ENCODE measurements at regions not wholly inside any gene's neighbourhood (a gene's known extent, or its start where the extent isn't known, plus 50 kb on each side); places are given as distances from the start of the nearest gene placed in this dataset.

GRCh38 chr4:187065806-187066205 lies 342.1 kb upstream of the FAT1 start:
- Histone ChIP-seq H3K27me3 (no peaks in the 10 kb centered on the region), H3K4me3 (no peak overlapping the region), H3K27ac (no peak overlapping the region), H3K36me3 (replicated peaks in 1 of 2; ENCODE audit: insufficient read depth in 1 of 2, low read depth in 2 of 2) (no peaks in the 10 kb centered on the region), H3K4me1 (no peaks in the 10 kb centered on the region), H3K9me3 (no peaks in the 10 kb centered on the region)
- intact Hi-C loops (cut with DNase I), result no loop called here
- ATAC-seq (no peak), DNase-seq (no peak)
- TF ChIP-seq POLR2A (IDR thresholded peaks at IDR 0.05), result no peak
- TF ChIP-seq CTCF (IDR thresholded peaks at IDR 0.05), result no peak
- 73 to 86% methylated on average over 13 of the region's 13 CpGs for WGBS, 2 donors

GRCh38 chr4:187069398-187069797 lies 345.7 kb upstream of the FAT1 start:
- Histone ChIP-seq H3K9me3 (no peaks in the 10 kb centered on the region), H3K4me3 (no peak overlapping the region), H3K27me3 (no peaks in the 10 kb centered on the region), H3K36me3 (replicated peaks in 1 of 2; ENCODE audit: insufficient read depth in 1 of 2, low read depth in 2 of 2) (no peaks in the 10 kb centered on the region), H3K4me1 (no peaks in the 10 kb centered on the region), H3K27ac (no peak overlapping the region)
- TF ChIP-seq CTCF (IDR thresholded peaks at IDR 0.05) (no peak), POLR2A (IDR thresholded peaks at IDR 0.05) (no peak)
- WGBS, 2 donors, result 81 to 83% methylated on average over 8 to 10 of the region's 10 CpGs
- DNase-seq, result no peak
- ATAC-seq, result no peak
- intact Hi-C loops (cut with DNase I), result no loop called here

GRCh38 chr4:187070158-187070557 lies 346.5 kb upstream of the FAT1 start:
- 80 to 92% methylated on average over 3 of the region's 3 CpGs for WGBS, 2 donors
- DNase-seq, result no peak
- no peak overlapping the region for H3K27ac ChIP-seq
- no peak for ATAC-seq
- no peak for TF ChIP-seq CTCF (IDR thresholded peaks at IDR 0.05)
- TF ChIP-seq POLR2A (IDR thresholded peaks at IDR 0.05), result no peak
- no peaks in the 10 kb centered on the region for H3K4me1 ChIP-seq
- no peaks in the 10 kb centered on the region for H3K9me3 ChIP-seq
- H3K36me3 ChIP-seq (replicated peaks in 1 of 2; ENCODE audit: insufficient read depth in 1 of 2, low read depth in 2 of 2), result no peaks in the 10 kb centered on the region
- no peaks in the 10 kb centered on the region for H3K27me3 ChIP-seq
- no peak overlapping the region for H3K4me3 ChIP-seq
- intact Hi-C loops (cut with DNase I), result no loop called here

- Histone ChIP-seq H3K4me1 (no peaks in the 10 kb centered on the region), H3K36me3 (replicated peaks in 1 of 2; ENCODE audit: insufficient read depth in 1 of 2, low read depth in 2 of 2) (no peaks in the 10 kb centered on the region), H3K27ac (no peak overlapping the region), H3K4me3 (no peak overlapping the region), H3K9me3 (no peaks in the 10 kb centered on the region), H3K27me3 (no peaks in the 10 kb centered on the region)
- 58 to 70% methylated on average over 1 of the region's 1 CpG for WGBS, 2 donors
- intact Hi-C loops (cut with DNase I), result no loop called here
- TF ChIP-seq POLR2A (IDR thresholded peaks at IDR 0.05) (no peak), CTCF (IDR thresholded peaks at IDR 0.05) (no peak)
- DNase-seq (no peak), ATAC-seq (no peak)
Observed at GRCh38 chr4:187070740-187071139, 347.1 kb upstream of the FAT1 start.

- Histone ChIP-seq H3K36me3 (replicated peaks in 1 of 2; ENCODE audit: insufficient read depth in 1 of 2, low read depth in 2 of 2) (no peaks in the 10 kb centered on the region), H3K27ac (no peak overlapping the region), H3K4me1 (no peaks in the 10 kb centered on the region), H3K9me3 (no peaks in the 10 kb centered on the region), H3K4me3 (no peak overlapping the region), H3K27me3 (no peaks in the 10 kb centered on the region)
- 70 to 74% methylated on average over 11 of the region's 11 CpGs for WGBS, 2 donors
- intact Hi-C loops (cut with DNase I), result no loop called here
- no peak for ATAC-seq
- TF ChIP-seq POLR2A (IDR thresholded peaks at IDR 0.05), result no peak
- no peak for DNase-seq
Observed at GRCh38 chr4:187071946-187072600, 348.4 kb upstream of the FAT1 start.

Measured in body of pancreas (tissue), 4 donors.